ENCODE measurements at regions not wholly inside any gene's neighbourhood (a gene's known extent, or its start where the extent isn't known, plus 50 kb on each side); places are given as distances from the start of the nearest gene placed in this dataset.
"Not testable (repeated sequence)": the region's sequence is repeated elsewhere in the genome, so short reads cannot be mapped to it uniquely, and the experiment has no call there.

GRCh38 chr15:70512772-70513362, 250.5 kb downstream of the UACA start:
- Histone ChIP-seq H3K9me3 (ENCODE audit: control insufficient read depth, insufficient read depth, low read length) (peaks cover 8% of the 10 kb centered on the region), H3K27ac (ENCODE audit: low read depth, low read length) (no peak overlapping the region), H3K4me3 (ENCODE audit: low read depth, low read length) (no peak overlapping the region), H3K27me3 (ENCODE audit: control insufficient read depth, insufficient read depth, low read length) (peaks cover 20% of the 10 kb centered on the region)
- peak; percentile 60 for TF ChIP-seq CTCF (IDR thresholded peaks at IDR 0.05; ENCODE audit: low read depth, low read length)
- ChIA-PET POLR2A (no interaction called here), CTCF (no interaction called here)
- DNase-seq (ENCODE audit: low read depth, low spot score) = no peak

- POLR2A ChIA-PET; H3K27ac ChIP-seq (ENCODE audit: low read depth, low read length); H3K4me3 ChIP-seq (ENCODE audit: low read depth, low read length); DNase-seq (ENCODE audit: low read depth, low spot score): not testable (repeated sequence)
- CTCF ChIA-PET = interaction anchor here (0.6 kb wide), 1 partner anchor 653 kb away, joined by 5 read pairs; no protein-coding TSS in a partner anchor
- Histone ChIP-seq H3K27me3 (ENCODE audit: control insufficient read depth, insufficient read depth, low read length) (peaks cover 13% of the 10 kb centered on the region), H3K9me3 (ENCODE audit: control insufficient read depth, insufficient read depth, low read length) (peaks cover 11% of the 10 kb centered on the region)
Observed at GRCh38 chr15:70511972-70512587, 251.3 kb downstream of the UACA start.

GRCh38 chr15:70510433-70510832, 252.9 kb downstream of the UACA start:
- Histone ChIP-seq H3K27ac (ENCODE audit: low read depth, low read length) (no peak overlapping the region), H3K4me3 (ENCODE audit: low read depth, low read length) (no peak overlapping the region), H3K27me3 (ENCODE audit: control insufficient read depth, insufficient read depth, low read length) (peaks cover 6% of the 10 kb centered on the region), H3K9me3 (ENCODE audit: control insufficient read depth, insufficient read depth, low read length) (peaks cover 12% of the 10 kb centered on the region)
- no peak for TF ChIP-seq CTCF (IDR thresholded peaks at IDR 0.05; ENCODE audit: low read depth, low read length)
- DNase-seq (ENCODE audit: low read depth, low spot score) = no peak
- POLR2A ChIA-PET = no interaction called here
- CTCF ChIA-PET = no interaction called here

- peaks cover 12% of the 10 kb centered on the region for H3K9me3 ChIP-seq (ENCODE audit: control insufficient read depth, insufficient read depth, low read length)
- H3K4me3 ChIP-seq (ENCODE audit: low read depth, low read length) = no peak overlapping the region
- CTCF ChIA-PET = interaction anchor here (0.6 kb wide), 1 partner anchor 41 kb away, joined by 3 read pairs; no protein-coding TSS in a partner anchor
- POLR2A ChIA-PET = no interaction called here
- H3K27me3 ChIP-seq (ENCODE audit: control insufficient read depth, insufficient read depth, low read length) = peaks cover 6% of the 10 kb centered on the region
- no peak overlapping the region for H3K27ac ChIP-seq (ENCODE audit: low read depth, low read length)
- no peak for DNase-seq (ENCODE audit: low read depth, low spot score)
- TF ChIP-seq CTCF (IDR thresholded peaks at IDR 0.05; ENCODE audit: low read depth, low read length) = no peak
Observed at GRCh38 chr15:70509731-70510143, 253.6 kb downstream of the UACA start.

GRCh38 chr15:70509282-70509662, 254.1 kb downstream of the UACA start:
- peaks cover 6% of the 10 kb centered on the region for H3K27me3 ChIP-seq (ENCODE audit: control insufficient read depth, insufficient read depth, low read length)
- H3K4me3 ChIP-seq (ENCODE audit: low read depth, low read length) = no peak overlapping the region
- peaks cover 12% of the 10 kb centered on the region for H3K9me3 ChIP-seq (ENCODE audit: control insufficient read depth, insufficient read depth, low read length)
- no peak for DNase-seq (ENCODE audit: low read depth, low spot score)
- no peak overlapping the region for H3K27ac ChIP-seq (ENCODE audit: low read depth, low read length)
- POLR2A ChIA-PET = no interaction called here
- CTCF ChIA-PET = interaction anchor here (0.6 to 1.8 kb wide), 3 partner anchors 12 to 40 kb away, joined by 3 to 7 read pairs (median 3); no protein-coding TSS in a partner anchor
- no peak for TF ChIP-seq CTCF (IDR thresholded peaks at IDR 0.05; ENCODE audit: low read depth, low read length)

All from AG04450 (cell line).